ENCODE measurements at regions not wholly inside any gene's neighbourhood (a gene's known extent, or its start where the extent isn't known, plus 50 kb on each side); places are given as distances from the start of the nearest gene placed in this dataset.
"Not testable (repeated sequence)": the region's sequence is repeated elsewhere in the genome, so short reads cannot be mapped to it uniquely, and the experiment has no call there.

- intact Hi-C loops (cut with DNase I; ENCODE audit: low total_unique reads): no loop called here
- DNase-seq (ENCODE audit: low spot score in 2 of 2): no peak
- WGBS, 2 donors: 15 to 19% methylated on average over 1 of the region's 1 CpG
- H3K4me3 ChIP-seq (ENCODE audit: low read depth, poor library complexity, severe bottlenecking): no peak overlapping the region
- TF ChIP-seq CTCF (IDR thresholded peaks at IDR 0.05) (no peak), POLR2A (IDR thresholded peaks at IDR 0.05) (no peak)
Observed at GRCh38 chr4:29336861-29337260, 1383.3 kb upstream of the PCDH7 start.

- DNase-seq (ENCODE audit: low spot score in 2 of 2): no peak
- intact Hi-C loops (cut with DNase I; ENCODE audit: low total_unique reads): no loop called here
- WGBS, 2 donors: 87 to 94% methylated on average over 2 of the region's 2 CpGs
- no peak overlapping the region for H3K4me3 ChIP-seq (ENCODE audit: low read depth, poor library complexity, severe bottlenecking)
- TF ChIP-seq CTCF (IDR thresholded peaks at IDR 0.05) (no peak), POLR2A (IDR thresholded peaks at IDR 0.05) (no peak)
Observed at GRCh38 chr4:29372971-29373370, 1347.2 kb upstream of the PCDH7 start.

GRCh38 chr4:29375716-29376115 is 1344.5 kb upstream of the PCDH7 start:
- WGBS, 2 donors: 20 to 27% methylated on average over 1 of the region's 1 CpG
- no peak for DNase-seq (ENCODE audit: low spot score in 2 of 2)
- intact Hi-C loops (cut with DNase I; ENCODE audit: low total_unique reads): no loop called here
- no peak overlapping the region for H3K4me3 ChIP-seq (ENCODE audit: low read depth, poor library complexity, severe bottlenecking)
- TF ChIP-seq CTCF (IDR thresholded peaks at IDR 0.05): no peak
- no peak for TF ChIP-seq POLR2A (IDR thresholded peaks at IDR 0.05)

GRCh38 chr4:29378237-29378636 is 1341.9 kb upstream of the PCDH7 start:
- H3K4me3 ChIP-seq (ENCODE audit: low read depth, poor library complexity, severe bottlenecking); DNase-seq (ENCODE audit: low spot score in 2 of 2); intact Hi-C loops (cut with DNase I; ENCODE audit: low total_unique reads): not testable (repeated sequence)

- 58 to 64% methylated on average over 1 of the region's 1 CpG for WGBS, 2 donors
- TF ChIP-seq POLR2A (IDR thresholded peaks at IDR 0.05): no peak
- no peak for TF ChIP-seq CTCF (IDR thresholded peaks at IDR 0.05)
- intact Hi-C loops (cut with DNase I; ENCODE audit: low total_unique reads): no loop called here
- DNase-seq (ENCODE audit: low spot score in 2 of 2): no peak
- no peak overlapping the region for H3K4me3 ChIP-seq (ENCODE audit: low read depth, poor library complexity, severe bottlenecking)
Observed at GRCh38 chr4:29390921-29391320, 1329.2 kb upstream of the PCDH7 start.

GRCh38 chr4:29405116-29405515 is 1315.1 kb upstream of the PCDH7 start:
- no peak overlapping the region for H3K4me3 ChIP-seq (ENCODE audit: low read depth, poor library complexity, severe bottlenecking)
- intact Hi-C loops (cut with DNase I; ENCODE audit: low total_unique reads): no loop called here
- TF ChIP-seq CTCF (IDR thresholded peaks at IDR 0.05) (no peak), POLR2A (IDR thresholded peaks at IDR 0.05) (no peak)
- WGBS, 2 donors: 53 to 59% methylated on average over 3 of the region's 3 CpGs
- no peak for DNase-seq (ENCODE audit: low spot score in 2 of 2)

All from lower leg skin (tissue), 4 donors.